COR-L47 (cell line): ENCODE measurements at regions not wholly inside any gene's neighbourhood (a gene's known extent, or its start where the extent isn't known, plus 50 kb on each side); places are given as distances from the start of the nearest gene placed in this dataset.
"Not testable (repeated sequence)": the region's sequence is repeated elsewhere in the genome, so short reads cannot be mapped to it uniquely, and the experiment has no call there.

Experiments
- DNase-seq: peaks from one replicate; lab custom pipeline; 2025; lab: John Stamatoyannopoulos, UW

GRCh38 chr5:142259758-142260157 lies 65.1 kb downstream of the SPRY4 start:
- DNase-seq, result no peak

- DNase-seq, result no peak
Measured at GRCh38 chr5:142255831-142256230, 69.0 kb downstream of the SPRY4 start.

- DNase-seq, result no peak
Measured at GRCh38 chr5:142254431-142254830, 70.4 kb downstream of the SPRY4 start.

- DNase-seq, result no peak
Measured at GRCh38 chr5:142253938-142254337, 70.9 kb downstream of the SPRY4 start.

- no peak for DNase-seq
Measured at GRCh38 chr5:142250119-142250518, 74.7 kb downstream of the SPRY4 start.

- no peak for DNase-seq
Measured at GRCh38 chr5:142248853-142249462, 75.9 kb downstream of the SPRY4 start.

GRCh38 chr5:142246258-142246657 lies 78.6 kb downstream of the SPRY4 start:
- DNase-seq, result peak; percentile 50

- DNase-seq, result no peak
Measured at GRCh38 chr5:142245786-142246185, 79.0 kb downstream of the SPRY4 start.

GRCh38 chr5:142244440-142244839 lies 80.4 kb downstream of the SPRY4 start:
- no peak for DNase-seq

- no peak for DNase-seq
Measured at GRCh38 chr5:142242272-142242671, 82.5 kb downstream of the SPRY4 start.

GRCh38 chr5:142239394-142240159 lies 85.2 kb downstream of the SPRY4 start:
- DNase-seq, result no peak

- no peak for DNase-seq
Measured at GRCh38 chr5:142237707-142238106, 87.1 kb downstream of the SPRY4 start.

GRCh38 chr5:142236673-142237290 lies 88.0 kb downstream of the SPRY4 start:
- DNase-seq, result not testable (repeated sequence)

GRCh38 chr5:142235870-142236672 lies 88.8 kb downstream of the SPRY4 start:
- no peak for DNase-seq

GRCh38 chr5:142235050-142235797 lies 89.6 kb downstream of the SPRY4 start:
- DNase-seq, result no peak

GRCh38 chr5:142233083-142234032 lies 91.5 kb downstream of the SPRY4 start:
- no peak for DNase-seq

GRCh38 chr5:142230949-142231348 lies 93.9 kb downstream of the SPRY4 start:
- DNase-seq, result not testable (repeated sequence)

GRCh38 chr5:142225141-142225540 lies 99.7 kb downstream of the SPRY4 start:
- DNase-seq, result no peak

GRCh38 chr5:142222866-142223558 lies 101.8 kb downstream of the SPRY4 start:
- no peak for DNase-seq
